ENCODE measurements at regions not wholly inside any gene's neighbourhood (a gene's known extent, or its start where the extent isn't known, plus 50 kb on each side); places are given as distances from the start of the nearest gene placed in this dataset.
"Not testable (repeated sequence)": the region's sequence is repeated elsewhere in the genome, so short reads cannot be mapped to it uniquely, and the experiment has no call there.

DNA sequence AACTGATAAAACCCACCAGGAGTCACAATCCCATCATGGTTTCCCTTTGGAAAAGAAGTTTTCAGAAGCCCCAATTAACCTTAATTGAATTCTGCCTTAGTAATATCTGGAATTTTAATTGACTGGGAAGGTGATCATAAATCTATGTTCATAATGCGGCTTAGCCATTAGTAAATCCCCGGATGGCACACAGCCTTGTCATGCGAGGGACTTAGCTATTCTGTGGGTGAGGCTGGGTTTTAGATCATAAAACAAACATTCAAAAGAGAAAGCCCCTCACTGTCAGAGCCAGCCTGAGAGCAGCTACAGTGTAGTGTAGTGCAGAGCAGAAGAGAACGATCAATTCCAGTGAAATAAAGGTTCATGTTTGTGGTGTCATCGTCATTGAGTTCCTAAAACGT is 124.0 kb upstream of the NOCT start:
- DNase-seq = no peak

DNA sequence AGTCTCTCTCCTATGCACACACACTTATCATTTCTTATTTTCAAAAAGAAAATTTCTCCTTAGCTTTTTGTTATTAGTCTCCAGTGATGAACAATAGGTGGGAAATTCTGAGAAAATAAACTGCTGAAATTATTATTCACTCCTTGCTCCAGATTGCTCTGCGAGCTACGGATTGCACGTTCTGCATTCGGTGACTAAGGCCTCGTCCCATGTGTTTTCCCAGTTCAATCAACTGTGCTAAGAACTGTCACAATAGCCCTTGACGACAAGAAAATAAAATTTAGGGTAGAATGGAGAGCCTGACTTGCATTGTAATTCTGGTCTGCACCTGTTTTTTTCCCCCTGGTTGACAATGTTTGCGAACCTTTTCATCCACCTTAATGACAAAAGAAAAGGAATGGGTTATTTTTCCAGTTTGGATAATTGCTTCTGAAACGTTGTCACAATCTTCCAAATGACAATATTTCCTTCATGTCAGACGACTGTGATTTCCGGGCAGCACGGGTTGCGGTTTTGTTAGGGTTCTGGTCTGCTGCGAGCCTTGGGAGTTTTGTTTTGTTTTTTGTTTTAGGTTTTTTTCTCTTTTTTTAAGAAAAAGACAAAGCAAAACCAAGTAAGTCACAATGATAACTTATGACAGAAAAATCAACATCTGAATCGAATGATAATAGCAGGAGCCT is 124.5 kb upstream of the NOCT start:
- DNase-seq = no peak

DNA sequence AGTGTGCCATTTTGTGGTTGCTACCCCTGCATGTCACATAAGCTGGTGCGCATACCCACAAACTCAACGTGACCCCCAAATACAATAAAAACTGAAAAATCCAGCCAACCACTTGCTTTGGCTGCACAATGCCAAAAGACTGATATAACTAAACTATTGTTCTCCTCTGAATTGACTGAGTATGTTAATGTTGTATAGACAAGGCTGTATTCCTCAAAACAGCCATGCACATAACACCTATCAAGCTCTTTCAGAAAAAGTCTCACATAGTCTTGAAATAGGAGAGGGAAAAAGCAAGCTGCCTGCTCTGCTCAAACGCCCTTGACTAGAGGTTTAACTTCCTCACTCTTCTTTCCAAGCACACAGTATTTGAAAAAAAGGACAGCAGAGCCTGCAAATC is 126.4 kb upstream of the NOCT start:
- no peak for DNase-seq

DNA sequence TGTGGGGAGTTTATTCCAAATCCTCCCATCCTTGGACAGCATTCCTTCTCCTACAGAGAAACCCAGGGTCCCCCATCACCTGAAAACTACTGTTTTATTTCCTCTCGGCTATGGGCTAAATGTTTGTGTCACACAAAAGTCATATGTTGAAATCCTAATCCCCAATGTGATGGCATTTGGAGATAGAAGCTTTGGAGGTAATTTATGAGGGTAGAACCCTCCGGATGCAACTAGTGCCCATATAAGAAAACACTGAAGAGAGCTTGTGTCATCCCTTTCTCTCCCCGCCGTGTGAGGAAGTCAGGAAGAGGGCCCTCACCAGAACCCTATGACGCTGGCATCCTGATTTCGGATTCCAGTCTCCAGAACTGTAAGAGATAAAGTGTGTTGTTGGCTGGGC is 127.8 kb upstream of the NOCT start:
- DNase-seq = no peak

DNA sequence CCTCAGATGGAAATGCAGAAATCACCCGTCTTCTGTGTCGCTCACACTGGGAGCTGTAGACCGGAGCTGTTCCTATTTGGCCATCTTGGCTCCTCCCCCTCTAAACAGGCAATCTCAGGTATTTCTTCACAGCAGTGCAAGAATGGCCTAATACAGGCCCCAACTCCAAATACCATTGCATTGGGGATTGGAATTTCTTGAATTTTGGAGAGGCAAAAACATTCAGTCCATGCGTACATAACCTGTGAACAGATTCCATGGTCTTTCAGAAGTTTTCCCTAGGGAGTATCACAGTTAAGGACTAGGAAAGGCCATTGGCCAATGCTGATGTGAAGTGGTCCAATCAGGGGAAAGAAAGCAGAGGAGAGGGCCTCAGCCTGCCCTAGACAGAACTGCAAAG is 128.2 kb upstream of the NOCT start:
- no peak for DNase-seq

DNA sequence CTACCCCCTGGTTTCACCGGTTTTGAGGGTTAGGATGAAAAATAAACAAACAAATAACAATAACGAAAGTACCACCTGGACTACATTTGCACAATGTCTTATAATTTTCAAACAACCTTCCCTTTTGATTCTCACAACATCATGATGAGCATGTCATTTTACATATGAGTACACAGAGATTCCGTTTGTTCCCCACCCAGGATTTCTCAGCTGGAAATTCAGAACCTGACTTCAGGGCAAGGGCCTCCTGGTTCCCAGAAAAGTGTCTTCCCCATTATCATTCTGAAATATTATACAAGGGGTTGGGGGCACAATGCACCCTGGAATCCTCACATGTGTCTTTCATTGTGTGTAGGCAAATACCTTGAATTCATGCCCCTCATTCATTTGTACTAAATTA is 135.8 kb upstream of the NOCT start:
- DNase-seq = no peak

DNA sequence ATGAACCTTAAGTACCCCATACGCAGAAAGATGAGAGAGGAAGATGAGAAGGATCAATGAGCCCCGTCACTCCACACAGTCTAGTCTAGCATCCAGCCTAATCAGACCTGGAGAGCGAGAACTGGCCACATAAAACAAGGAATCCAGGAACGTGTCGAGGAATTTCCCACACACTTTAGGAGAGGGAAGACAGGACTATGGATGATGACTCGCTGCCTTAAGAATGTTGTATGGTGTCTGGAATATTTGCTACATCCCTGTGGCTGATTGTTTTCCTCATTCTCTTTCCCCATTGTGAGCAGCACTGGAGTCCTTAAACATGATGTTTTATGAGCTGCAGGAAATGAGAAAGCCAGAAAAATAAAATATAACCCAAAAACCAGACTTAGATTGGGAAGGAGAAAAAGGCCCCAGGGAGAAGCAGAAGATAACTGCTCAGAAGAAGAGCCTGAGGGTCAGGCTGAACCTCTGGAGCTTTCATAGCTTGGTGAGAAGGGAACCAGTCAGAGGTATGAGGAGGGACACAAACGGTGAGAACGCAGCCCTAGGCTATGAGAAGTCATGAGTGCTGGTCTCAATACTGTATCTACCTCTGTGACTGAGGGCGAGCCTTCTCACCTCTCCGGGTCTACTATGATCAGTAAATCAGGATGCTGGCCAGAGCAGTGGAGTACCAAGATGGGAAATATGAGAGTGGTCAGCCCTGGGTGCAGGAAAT is 139.5 kb upstream of the NOCT start:
- no peak for DNase-seq

DNA sequence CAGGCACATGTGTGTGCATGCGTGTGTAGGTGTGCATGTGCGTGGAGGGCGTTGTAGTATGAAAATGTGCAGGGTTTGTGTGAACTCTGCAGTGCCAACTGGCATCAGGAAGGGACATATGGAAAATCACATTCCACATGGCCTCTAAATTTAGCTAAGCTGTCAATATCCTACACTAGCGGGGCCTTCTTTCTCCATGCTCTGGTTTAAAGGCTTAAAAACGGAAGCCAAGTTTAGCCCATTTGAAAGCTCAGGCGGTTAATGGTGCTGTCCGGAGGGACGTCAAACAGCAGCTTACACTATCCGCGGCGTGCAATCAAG is 144.1 kb upstream of the NOCT start:
- no peak for DNase-seq

DNA sequence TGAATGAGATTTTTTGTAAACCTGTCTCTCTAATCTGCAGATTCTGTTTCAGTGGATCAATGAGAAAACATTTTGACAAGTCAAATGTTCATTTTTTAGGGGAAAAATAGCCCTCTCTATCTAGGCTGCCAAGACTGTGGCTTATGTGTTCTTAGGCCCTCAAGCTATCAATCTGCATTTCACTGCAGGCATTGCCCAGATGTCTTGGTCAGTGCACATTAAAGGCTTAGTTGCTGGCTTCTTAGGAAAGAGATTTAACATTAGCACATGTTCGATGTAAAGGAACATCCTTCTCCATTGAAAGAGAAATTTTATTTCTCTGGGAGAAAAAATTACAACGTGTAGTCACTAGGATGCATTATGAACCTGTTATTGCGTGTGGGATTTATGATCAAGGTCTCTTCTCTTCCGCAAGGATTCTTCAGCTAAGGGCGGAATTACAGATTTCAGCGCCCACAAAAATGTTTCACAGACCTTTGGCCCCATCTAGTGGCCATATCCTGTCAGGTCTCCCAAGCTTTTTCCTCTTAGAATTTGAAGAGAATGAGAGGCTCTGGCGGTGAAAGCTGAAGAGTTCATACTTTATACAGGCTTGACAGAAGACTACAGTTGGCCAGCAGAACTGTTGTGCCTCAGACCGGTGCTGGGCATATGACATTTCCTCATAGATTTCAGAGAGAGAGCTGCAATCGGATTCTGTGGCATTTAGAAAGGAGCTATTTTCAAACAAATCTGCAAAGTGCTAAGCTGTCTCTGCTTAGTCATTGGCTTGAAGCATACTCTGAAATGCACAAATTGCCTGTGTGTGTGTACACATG is 144.6 kb upstream of the NOCT start:
- DNase-seq = peak; percentile 51 to 54

DNA sequence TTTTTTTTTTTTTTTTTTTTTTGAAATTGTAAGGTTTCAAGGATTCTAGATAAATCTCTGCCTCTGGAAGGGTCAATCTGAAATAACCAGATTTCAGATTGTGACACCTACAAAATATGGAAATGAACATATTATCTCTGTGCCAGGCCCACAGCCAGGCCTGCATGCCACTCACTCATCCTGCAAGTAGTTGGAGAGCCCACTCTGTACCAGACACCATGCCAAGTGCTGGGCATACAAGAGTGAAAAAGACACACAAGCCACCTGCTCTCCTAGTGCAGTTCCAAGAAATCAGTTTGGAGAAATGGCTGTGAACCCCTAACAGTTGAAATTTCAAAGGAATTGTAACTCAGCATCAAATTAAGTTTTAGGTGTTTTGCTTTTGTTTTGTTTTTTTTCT is 145.9 kb upstream of the NOCT start:
- no peak for DNase-seq

DNA sequence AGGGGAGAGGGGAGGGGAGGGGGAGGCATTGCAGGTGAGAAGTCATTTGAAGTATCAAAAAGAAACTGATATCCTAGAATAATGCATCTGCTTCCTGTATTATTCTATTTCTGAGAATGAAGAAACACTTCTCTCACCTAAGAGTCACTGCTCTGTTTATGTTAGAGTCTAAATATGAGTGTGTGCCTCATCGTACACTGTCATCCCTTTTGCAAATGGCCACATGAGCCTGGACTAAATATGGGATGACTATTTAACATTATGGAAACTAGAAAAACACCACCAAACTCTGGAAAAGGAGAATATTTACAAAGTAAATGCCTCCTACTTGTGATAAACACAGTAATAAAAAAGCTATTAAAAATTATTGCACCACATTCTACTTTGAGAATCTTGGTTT is 146.4 kb upstream of the NOCT start:
- no peak for DNase-seq

DNA sequence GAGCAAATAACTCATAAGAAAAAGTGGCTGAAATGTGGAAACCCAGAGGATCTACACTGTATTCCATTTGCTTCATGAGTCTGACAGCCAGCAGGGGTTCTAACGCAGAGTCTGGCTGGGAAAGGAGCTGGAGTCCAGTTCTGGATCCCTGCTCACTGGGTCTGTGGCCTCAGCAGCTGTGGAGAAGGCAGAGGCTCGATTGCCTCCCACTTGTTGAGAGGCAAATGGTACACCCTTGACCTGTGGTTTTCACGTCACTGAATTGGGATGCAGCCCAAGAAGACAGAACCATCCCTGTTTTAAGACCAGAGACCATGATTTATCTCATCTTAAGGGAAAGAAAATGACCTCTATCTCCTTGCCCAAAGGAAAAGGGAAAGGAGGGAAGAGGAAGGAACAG is 147.0 kb upstream of the NOCT start:
- no peak for DNase-seq

DNA sequence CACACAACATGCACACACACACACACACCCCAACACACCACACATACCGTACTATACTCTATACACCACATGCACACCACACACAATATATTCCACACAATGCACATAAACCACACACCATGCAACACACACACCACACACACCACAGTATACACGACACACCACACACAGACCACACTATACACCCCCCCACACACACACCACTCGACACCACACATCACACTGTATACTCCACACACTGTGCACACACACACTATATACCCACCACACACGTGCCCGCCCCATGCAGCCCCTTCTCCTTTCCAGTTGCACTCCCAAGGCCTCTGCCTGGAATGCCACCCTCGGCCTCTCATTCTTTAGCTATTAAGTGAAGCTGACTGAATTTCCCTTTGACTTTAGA is 148.2 kb upstream of the NOCT start:
- no peak for DNase-seq

DNA sequence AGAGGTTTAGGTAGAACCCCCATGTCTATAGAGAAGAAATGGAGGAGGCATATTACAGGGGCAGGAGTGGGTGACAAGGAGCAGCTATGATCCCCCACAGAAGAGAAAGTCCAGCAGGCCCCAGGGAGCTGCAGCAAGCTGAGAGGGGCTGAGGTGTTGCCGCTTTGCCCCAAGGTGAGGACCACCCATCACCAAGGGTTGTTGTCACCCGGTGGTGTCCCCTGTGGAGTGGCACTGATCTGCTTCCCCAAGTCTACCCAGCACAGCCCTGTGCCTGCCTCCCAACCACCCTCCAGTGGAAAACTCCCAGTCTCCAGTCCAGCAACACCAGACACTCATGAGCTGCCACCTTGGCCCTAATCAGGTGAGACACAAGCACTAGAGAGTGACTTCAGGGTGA is 149.3 kb upstream of the NOCT start:
- no peak for DNase-seq

DNA sequence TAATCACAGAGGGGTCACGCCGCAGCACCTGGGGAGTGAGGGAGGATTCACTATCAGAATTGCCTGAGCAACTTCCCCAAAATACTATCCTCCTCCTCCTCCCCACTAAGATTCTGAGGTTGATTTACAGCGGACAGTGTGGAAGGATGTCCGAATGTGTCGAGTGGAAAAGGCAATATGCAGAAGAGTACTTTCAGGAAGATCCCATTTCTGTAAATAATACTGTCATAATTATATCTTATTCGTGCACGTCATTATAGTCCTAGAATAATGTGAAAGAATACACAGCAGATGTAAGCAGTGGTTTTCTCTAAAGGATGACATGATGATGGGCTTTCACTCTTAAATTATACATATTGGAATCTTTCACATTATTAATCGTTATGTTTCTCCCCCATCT is 149.8 kb upstream of the NOCT start:
- no peak for DNase-seq

DNA sequence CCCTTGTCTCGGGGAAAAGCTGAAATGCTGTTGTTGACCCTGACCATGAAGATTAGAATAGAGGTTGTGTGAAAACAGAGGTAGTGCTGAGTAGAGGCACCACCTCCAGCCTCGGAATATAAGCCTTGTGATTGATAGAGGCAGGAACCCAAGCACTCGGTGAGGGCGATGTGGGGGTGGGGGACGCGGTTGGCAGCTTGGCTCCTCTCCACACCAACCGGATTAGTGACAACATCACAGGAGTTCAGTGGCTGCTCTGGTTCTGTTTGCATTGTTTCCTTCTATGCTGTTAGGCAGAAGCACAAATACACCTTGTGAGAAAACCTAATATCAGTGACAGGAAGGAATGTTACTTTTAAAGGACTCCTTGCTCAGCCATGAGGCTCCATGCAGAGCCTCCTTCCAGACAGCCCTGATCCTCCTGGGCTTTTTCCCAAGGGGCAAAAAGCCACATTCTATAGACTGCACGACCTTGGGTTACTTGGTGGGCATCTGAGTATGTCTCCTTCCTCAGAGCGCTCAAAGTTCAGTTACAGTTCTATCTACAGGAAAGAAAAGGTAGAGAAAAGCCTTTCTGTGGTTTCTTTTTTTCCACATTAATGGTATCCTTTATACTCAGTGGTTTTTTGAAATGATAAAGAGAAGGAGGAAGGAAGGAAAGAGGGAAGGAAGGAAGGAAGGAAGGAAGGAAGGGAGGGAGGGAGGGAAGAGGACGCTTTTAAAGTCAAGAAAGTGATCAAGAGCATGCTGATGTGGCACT is 150.4 kb upstream of the NOCT start:
- no peak for DNase-seq

DNA sequence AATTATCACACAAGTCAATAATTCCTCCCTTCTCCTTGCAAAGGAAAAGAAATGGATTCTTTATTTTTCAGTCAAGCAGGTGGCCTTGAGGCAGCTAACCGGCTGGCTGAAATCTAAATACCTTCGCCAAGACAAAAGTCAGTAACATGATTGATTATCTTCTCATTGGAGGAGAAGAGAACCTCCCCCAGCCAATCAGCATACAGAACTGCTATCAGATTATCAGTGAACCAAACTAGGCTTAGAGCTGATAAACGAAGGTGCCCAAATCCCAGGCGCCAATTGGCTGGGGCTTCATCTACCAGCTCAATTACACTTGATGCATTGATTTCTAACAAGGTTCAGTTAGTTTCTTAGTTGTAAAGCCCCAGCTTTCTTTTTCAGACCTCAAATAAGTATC is 152.4 kb upstream of the NOCT start:
- no peak for DNase-seq

DNA sequence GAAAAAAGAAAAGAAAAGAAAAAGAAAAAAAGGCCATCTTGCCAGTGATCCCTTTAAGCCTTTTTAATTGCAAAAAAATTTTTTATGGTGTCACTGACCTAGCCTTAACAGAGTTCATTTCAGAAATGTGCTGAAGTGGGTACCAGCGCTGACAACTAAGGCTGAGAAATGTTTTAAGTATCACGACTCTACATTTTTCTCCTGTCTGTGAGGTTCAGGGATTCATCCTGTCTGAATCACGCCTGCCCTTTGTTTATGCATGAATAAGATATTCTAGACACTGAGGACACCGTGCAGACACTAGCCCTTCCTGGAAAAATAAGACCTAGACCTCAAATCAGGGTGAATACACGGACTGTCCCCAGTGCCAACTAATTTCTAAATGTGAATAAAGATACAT is 154.4 kb upstream of the NOCT start:
- no peak for DNase-seq

DNA sequence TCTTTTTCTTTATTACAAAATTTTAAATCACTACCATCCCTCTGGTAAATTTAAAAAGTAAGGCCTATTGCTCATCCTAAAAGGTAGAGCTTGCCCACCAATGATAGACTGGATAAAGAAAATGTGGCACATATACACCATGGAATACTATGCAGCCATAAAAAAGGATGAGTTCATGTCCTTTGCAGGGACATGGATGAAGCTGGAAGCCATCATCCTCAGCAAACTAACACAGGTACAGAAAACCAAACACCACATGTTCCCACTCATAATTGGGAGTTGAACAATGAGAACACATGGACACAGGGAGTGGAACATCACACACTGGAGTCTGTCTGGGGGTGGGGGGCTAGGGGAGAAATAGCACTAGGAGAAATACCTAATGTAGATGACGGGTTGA is 155.2 kb upstream of the NOCT start:
- DNase-seq = not testable (repeated sequence)

DNA sequence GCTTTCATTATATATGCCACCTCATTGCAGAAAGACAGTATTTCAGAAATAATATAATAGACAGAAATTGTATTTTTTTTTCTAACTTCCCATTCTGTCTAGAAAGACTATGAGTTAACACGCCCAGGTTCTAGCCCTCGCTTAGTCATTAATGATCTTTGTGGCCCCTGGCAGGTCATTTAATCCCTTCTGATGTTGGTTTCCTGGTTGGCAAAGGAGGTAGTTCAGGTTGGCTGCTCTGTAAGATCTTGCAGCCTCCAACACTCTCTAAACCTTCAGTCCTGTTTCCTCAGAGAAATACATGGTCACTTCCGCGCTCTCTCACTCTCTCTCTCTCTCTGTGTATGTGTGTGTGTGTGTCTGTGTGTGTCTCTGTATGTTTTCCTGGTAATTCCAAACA is 156.3 kb upstream of the NOCT start:
- no peak for DNase-seq

DNA sequence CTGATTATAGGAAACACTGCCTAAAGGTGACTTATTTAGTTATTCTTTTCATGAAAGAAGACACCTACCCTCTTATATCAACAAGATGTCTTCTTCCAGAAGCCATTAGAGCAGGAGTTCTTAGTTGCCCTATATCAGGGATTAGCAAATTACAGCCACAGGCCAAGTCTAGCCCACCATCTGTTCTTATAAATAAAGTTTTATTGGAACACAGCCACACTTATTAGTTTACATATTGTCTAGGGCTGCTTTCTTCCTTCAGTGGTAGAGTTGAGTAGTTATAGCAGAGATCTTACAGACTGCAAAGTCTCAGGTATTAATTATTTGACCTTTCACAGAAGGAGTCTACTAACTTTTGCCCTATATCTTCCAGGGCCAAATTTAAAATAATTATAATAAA is 157.2 kb upstream of the NOCT start:
- no peak for DNase-seq

DNA sequence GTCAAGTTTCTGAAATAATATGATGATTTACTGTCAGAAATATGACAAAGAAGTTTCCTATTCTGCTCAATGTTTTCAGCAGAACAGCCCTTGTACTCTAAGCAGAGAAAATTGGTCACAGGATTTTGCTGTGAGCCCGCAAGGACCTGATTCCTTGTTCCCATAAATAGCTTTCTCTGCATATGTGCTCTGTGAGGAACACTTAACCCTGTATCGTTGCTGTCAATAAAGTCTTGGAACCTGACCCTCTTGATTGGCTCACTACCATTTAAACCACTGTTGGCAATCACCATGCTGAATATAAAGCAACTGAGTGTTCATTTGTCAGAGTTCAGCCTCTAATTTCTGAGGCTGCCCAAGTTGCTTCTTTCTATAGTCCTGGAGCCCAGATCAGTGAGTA is 158.2 kb upstream of the NOCT start:
- no peak for DNase-seq

DNA sequence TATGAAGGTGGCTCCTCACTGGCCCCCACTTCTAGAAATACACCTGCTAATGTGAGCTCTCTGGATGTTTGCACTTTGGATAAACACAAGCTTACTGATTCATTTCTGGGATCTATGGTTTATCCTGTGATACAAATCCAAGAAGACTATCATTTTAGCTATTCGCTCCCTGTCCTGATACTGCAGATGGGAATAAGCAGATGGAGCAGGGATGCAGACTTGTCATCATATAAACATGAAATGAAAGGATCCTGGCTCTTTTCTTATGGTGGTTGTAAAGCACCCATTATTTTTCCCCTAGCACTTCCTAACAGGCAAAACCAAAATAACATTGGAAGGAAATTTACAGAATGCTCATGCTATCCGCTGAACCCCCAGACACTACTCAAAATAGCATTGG is 162.9 kb upstream of the NOCT start:
- no peak for DNase-seq

Measured in stimulated activated CD4-positive, alpha-beta T cell treated with anti-CD3 and anti-CD28 coated beads, Interleukin-2, amount 100 ng/mL, for 24 hours (primary cell).